ENCODE measurements at regions not wholly inside any gene's neighbourhood (a gene's known extent, or its start where the extent isn't known, plus 50 kb on each side); places are given as distances from the start of the nearest gene placed in this dataset.

DNA sequence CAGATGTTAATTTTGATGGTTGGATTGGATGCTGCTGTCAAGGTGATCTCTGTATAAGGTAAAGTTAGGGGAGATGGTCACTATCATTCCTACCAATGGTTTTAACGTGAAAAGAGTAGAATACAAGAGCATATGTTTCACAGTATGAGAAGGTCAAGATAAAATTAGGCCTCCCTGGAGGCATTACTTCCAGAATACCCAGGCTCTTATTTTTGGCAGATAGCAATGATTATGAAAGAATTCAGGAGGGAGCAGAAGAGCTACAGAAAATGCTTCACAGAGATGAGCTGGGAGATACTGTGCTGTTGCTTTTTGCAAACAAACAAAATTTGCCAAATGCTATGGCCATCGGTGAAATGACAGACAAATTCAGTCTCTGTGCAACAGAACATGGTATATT, 547.5 kb upstream of the SPRY2 start:
- peak; percentile 4 for DNase-seq (ENCODE audit: unreplicated experiment)
- TF ChIP-seq, protein P1, sequence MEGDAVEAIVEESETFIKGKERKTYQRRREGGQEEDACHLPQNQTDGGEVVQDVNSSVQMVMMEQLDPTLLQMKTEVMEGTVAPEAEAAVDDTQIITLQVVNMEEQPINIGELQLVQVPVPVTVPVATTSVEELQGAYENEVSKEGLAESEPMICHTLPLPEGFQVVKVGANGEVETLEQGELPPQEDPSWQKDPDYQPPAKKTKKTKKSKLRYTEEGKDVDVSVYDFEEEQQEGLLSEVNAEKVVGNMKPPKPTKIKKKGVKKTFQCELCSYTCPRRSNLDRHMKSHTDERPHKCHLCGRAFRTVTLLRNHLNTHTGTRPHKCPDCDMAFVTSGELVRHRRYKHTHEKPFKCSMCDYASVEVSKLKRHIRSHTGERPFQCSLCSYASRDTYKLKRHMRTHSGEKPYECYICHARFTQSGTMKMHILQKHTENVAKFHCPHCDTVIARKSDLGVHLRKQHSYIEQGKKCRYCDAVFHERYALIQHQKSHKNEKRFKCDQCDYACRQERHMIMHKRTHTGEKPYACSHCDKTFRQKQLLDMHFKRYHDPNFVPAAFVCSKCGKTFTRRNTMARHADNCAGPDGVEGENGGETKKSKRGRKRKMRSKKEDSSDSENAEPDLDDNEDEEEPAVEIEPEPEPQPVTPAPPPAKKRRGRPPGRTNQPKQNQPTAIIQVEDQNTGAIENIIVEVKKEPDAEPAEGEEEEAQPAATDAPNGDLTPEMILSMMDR (IDR thresholded peaks at IDR 0.05; ENCODE audit: unreplicated experiment), result no peak
- peaks cover 6% of the 10 kb centered on the region for H3K36me3 Mint-ChIP-seq (ENCODE audit: insufficient read depth, unreplicated experiment)
- no peaks in the 10 kb centered on the region for H3K9me3 Mint-ChIP-seq (ENCODE audit: unreplicated experiment)
- CTCF ChIA-PET, result no interaction called here
- BruUV-seq (replicated peaks), result no TSS peak
- intact Hi-C loops (cut with micrococcal nuclease), result no loop called here
- no peaks in the 10 kb centered on the region for H3K4me1 Mint-ChIP-seq (ENCODE audit: insufficient read depth, unreplicated experiment)
- H3K27ac Mint-ChIP-seq (ENCODE audit: low read depth, unreplicated experiment), result no peak overlapping the region
- no peaks in the 10 kb centered on the region for H3K27me3 Mint-ChIP-seq (ENCODE audit: insufficient read depth, unreplicated experiment)
- POLR2A ChIA-PET, result interaction anchor here (0.6 kb wide), 1 partner anchor 547 kb away, joined by 3 read pairs; no protein-coding TSS in a partner anchor
- no peak overlapping the region for H3K4me3 Mint-ChIP-seq (ENCODE audit: unreplicated experiment)

DNA sequence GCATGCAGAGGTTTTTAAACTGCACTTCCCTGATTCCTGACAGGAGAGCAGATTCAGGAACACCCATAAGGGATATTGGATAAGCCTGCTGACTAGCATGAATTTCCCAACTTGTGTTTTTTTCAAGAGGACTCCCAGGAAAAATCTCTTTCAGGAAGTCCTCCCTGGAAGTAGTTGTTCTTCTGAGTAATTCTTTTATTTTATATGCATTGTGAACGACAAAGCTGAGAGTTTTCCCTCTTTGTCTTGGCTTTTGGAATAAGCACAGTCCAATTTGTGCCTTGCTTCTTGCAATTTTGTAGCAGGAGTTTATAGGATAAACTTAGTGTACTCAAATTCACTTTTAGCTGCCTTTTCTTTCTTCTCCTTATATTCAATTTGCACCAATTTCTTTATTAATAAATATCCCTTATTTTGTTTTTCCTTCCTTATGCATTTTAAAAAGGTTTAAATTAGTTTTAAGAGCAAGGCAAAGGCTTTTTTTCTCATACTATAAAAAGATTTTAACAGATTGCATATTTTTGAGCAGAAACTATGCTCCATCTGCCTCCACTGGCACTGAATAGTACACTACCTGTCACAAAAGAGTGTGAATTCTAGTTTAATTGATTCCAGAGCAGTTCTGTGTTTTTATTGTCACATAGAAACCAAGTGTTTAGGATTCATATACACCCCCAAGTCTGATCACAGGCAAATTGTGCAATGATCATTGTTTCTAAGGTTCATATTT, 543.3 kb upstream of the SPRY2 start:
- TF ChIP-seq, protein P1 (IDR thresholded peaks at IDR 0.05; ENCODE audit: unreplicated experiment), result no peak
- no peak for DNase-seq (ENCODE audit: unreplicated experiment)
- H3K9me3 Mint-ChIP-seq (ENCODE audit: unreplicated experiment), result no peaks in the 10 kb centered on the region
- no TSS peak for BruUV-seq (replicated peaks)
- H3K27ac Mint-ChIP-seq (ENCODE audit: low read depth, unreplicated experiment), result no peak overlapping the region
- H3K36me3 Mint-ChIP-seq (ENCODE audit: insufficient read depth, unreplicated experiment), result no peaks in the 10 kb centered on the region
- ChIA-PET CTCF (no interaction called here), POLR2A (interaction anchor here (0.8 kb wide), 1 partner anchor 21 kb away, joined by 3 read pairs; no protein-coding TSS in a partner anchor)
- no peaks in the 10 kb centered on the region for H3K4me1 Mint-ChIP-seq (ENCODE audit: insufficient read depth, unreplicated experiment)
- H3K27me3 Mint-ChIP-seq (ENCODE audit: insufficient read depth, unreplicated experiment), result no peaks in the 10 kb centered on the region
- H3K4me3 Mint-ChIP-seq (ENCODE audit: unreplicated experiment), result no peak overlapping the region
- intact Hi-C loops (cut with micrococcal nuclease), result no loop called here

DNA sequence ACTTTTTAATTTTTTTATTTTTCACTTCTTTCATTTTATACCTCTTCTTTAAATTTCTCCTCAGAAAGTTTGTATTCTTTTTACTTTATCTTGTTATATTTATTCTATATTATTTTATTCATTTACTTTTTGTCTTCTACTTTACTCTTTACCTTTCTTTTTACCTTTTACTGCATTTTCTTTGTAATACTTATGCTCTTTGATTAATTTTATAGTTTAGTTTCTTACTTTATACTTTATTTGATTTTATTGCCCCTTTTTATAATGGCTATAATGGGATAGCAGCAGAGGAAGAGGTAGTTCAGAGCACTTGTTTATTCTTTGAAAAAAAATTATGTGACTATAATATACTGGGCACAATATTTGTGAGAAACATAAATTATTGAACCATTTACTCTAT, 542.6 kb upstream of the SPRY2 start:
- Mint-ChIP-seq H3K4me1 (ENCODE audit: insufficient read depth, unreplicated experiment) (no peaks in the 10 kb centered on the region), H3K27ac (ENCODE audit: low read depth, unreplicated experiment) (no peak overlapping the region), H3K9me3 (ENCODE audit: unreplicated experiment) (no peaks in the 10 kb centered on the region), H3K4me3 (ENCODE audit: unreplicated experiment) (no peak overlapping the region), H3K36me3 (ENCODE audit: insufficient read depth, unreplicated experiment) (no peaks in the 10 kb centered on the region), H3K27me3 (ENCODE audit: insufficient read depth, unreplicated experiment) (no peaks in the 10 kb centered on the region)
- ChIA-PET CTCF (no interaction called here), POLR2A (no interaction called here)
- TF ChIP-seq, protein P1 (IDR thresholded peaks at IDR 0.05; ENCODE audit: unreplicated experiment), result no peak
- no TSS peak for BruUV-seq (replicated peaks)
- intact Hi-C loops (cut with micrococcal nuclease), result no loop called here
- no peak for DNase-seq (ENCODE audit: unreplicated experiment)

DNA sequence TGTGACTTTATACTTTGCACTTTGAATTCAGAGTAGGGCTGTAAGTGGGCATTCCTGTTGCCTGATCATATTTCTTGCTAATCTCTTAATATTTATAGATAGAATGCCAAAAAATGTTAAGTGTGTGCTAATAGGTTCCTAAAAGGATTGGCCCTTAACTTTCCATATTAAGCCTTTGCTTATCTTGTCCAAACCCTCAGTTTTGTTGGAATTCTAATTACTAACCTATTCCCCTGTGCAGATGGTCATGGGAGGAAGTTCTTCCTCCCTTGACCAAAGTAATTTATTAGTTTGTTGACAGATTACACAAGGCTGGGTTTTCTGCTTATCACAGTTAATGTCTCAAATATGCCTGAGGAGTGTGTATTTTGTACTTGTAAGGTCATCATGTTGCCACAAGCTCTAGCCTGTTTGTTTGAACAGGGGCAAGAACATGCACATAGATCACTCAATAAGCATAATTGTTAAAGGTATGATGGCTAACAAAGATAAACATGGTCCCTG, 541.1 kb upstream of the SPRY2 start:
- intact Hi-C loops (cut with micrococcal nuclease), result no loop called here

More for the DNA sequence above, 541.1 kb upstream of the SPRY2 start:
- Mint-ChIP-seq H3K9me3 (ENCODE audit: unreplicated experiment) (no peaks in the 10 kb centered on the region), H3K27me3 (ENCODE audit: insufficient read depth, unreplicated experiment) (no peaks in the 10 kb centered on the region), H3K4me1 (ENCODE audit: insufficient read depth, unreplicated experiment) (no peaks in the 10 kb centered on the region), H3K36me3 (ENCODE audit: insufficient read depth, unreplicated experiment) (no peaks in the 10 kb centered on the region), H3K4me3 (ENCODE audit: unreplicated experiment) (no peak overlapping the region), H3K27ac (ENCODE audit: low read depth, unreplicated experiment) (no peak overlapping the region)
- ChIA-PET POLR2A (interaction anchor here (0.9 kb wide), 1 partner anchor 13 kb away, joined by 3 read pairs; no protein-coding TSS in a partner anchor), CTCF (interaction anchor here (1.7 kb wide), 1 partner anchor 24 kb away, joined by 4 read pairs; no protein-coding TSS in a partner anchor)
- TF ChIP-seq, protein P1 (IDR thresholded peaks at IDR 0.05; ENCODE audit: unreplicated experiment), result no peak
- BruUV-seq (replicated peaks), result no TSS peak
- DNase-seq (ENCODE audit: unreplicated experiment), result no peak
